ENCODE measurements at regions not wholly inside any gene's neighbourhood (a gene's known extent, or its start where the extent isn't known, plus 50 kb on each side); places are given as distances from the start of the nearest gene placed in this dataset.

DNA sequence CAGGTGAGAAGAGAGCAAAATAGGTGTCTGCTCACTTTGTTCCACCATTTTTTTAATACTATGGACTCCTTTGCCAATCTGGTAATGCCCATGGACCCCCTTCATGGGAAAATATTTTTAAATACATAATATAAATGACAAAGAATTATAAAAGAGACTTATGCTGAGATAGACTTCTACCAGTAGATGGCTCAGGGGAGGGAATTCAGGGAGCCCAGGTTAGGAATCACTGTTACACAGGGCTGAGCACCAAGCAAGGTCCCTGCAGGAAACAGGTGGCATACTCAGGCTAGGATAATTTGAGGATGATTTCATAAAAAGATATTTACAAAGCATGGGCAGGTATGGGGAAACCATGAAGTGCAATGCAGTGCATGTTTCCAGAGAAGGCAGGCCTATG is 525.9 kb downstream of the FGF9 start:
- TF ChIP-seq, protein P1, sequence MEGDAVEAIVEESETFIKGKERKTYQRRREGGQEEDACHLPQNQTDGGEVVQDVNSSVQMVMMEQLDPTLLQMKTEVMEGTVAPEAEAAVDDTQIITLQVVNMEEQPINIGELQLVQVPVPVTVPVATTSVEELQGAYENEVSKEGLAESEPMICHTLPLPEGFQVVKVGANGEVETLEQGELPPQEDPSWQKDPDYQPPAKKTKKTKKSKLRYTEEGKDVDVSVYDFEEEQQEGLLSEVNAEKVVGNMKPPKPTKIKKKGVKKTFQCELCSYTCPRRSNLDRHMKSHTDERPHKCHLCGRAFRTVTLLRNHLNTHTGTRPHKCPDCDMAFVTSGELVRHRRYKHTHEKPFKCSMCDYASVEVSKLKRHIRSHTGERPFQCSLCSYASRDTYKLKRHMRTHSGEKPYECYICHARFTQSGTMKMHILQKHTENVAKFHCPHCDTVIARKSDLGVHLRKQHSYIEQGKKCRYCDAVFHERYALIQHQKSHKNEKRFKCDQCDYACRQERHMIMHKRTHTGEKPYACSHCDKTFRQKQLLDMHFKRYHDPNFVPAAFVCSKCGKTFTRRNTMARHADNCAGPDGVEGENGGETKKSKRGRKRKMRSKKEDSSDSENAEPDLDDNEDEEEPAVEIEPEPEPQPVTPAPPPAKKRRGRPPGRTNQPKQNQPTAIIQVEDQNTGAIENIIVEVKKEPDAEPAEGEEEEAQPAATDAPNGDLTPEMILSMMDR (conservative IDR thresholded peaks at IDR 0.05; ENCODE audit: low read length): no peak
- TF ChIP-seq EZH2phosphoT487 (IDR thresholded peaks at IDR 0.05; ENCODE audit: borderline replicate concordance): no peak
